Neuronal stem cell (in vitro differentiated cells): ENCODE measurements at regions not wholly inside any gene's neighbourhood (a gene's known extent, or its start where the extent isn't known, plus 50 kb on each side); places are given as distances from the start of the nearest gene placed in this dataset.

ENCODE experiments used
- DNase-seq: peaks from one replicate; pipeline ENCODE4 v3.0.0-alpha.2; 2013; ENCODE audit warnings: low spot score
- H2AFZ ChIP-seq: one replicate; pipeline ENCODE4 v1.6.1; 2013; ENCODE audit warnings: mild to moderate bottlenecking, low read length, inconsistent platforms
- H2AK5ac ChIP-seq: 2 replicates; pipeline ENCODE4 v1.6.1; 2013; ENCODE audit warnings: low read depth, mild to moderate bottlenecking, inconsistent platforms, low read length, moderate library complexity, mixed read lengths
- H2BK120ac ChIP-seq: 2 replicates; pipeline ENCODE4 v1.6.1; 2013; ENCODE audit warnings: low read depth, mild to moderate bottlenecking, inconsistent platforms, low read length, moderate library complexity, mixed read lengths
- H2BK12ac ChIP-seq: one replicate; pipeline ENCODE4 v1.6.1; 2013; ENCODE audit warnings: low read length, inconsistent platforms
- H2BK15ac ChIP-seq: 2 replicates; pipeline ENCODE4 v1.6.1; 2013; ENCODE audit warnings: mild to moderate bottlenecking, low read length, inconsistent platforms, mixed read lengths
- H2BK5ac ChIP-seq: one replicate; pipeline ENCODE4 v1.6.1; 2013; ENCODE audit warnings: inconsistent platforms, mild to moderate bottlenecking, low read length, moderate library complexity
- H3K14ac ChIP-seq: one replicate; pipeline ENCODE4 v1.6.1; 2013; ENCODE audit warnings: low read length, inconsistent platforms
- H3K18ac ChIP-seq: 2 replicates; pipeline ENCODE4 v1.6.1; 2013; ENCODE audit warnings: low read length, inconsistent platforms
- H3K23ac ChIP-seq: 2 replicates; pipeline ENCODE4 v1.6.1; 2013; ENCODE audit warnings: low read depth, mild to moderate bottlenecking, mixed read lengths, low read length, inconsistent platforms; ENCODE audit not compliant: poor library complexity
- H3K27ac ChIP-seq: replicated peaks from 3 replicates; pipeline ENCODE4 v1.5.1; 2013; ENCODE audit warnings: low read length, inconsistent platforms
- H3K27me3 ChIP-seq, 3 experiments: 2 replicates each; pipeline ENCODE4 v1.6.1; 2013; ENCODE audit warnings: low read length in 3 of 3, mild to moderate bottlenecking in 2 of 3, inconsistent platforms in 1 of 3, low read depth in 1 of 3, mixed read lengths in 1 of 3, moderate library complexity in 1 of 3; ENCODE audit not compliant: control insufficient read depth in 3 of 3, insufficient read depth in 3 of 3
- H3K36me3 ChIP-seq, 2 donors: replicated peaks in 1 of 2; 2 replicates each; pipeline ENCODE4 v1.6.1; 2013; ENCODE audit warnings: low read length in 2 of 2; ENCODE audit not compliant: control insufficient read depth in 2 of 2, insufficient read depth in 2 of 2
- H3K4ac ChIP-seq: 2 replicates; pipeline ENCODE4 v1.6.1; 2013; ENCODE audit warnings: inconsistent platforms, mild to moderate bottlenecking, low read length, moderate library complexity
- H3K4me1 ChIP-seq, 2 donors: 1 replicate in 1 of 2; 2 replicates in 1 of 2; pipeline ENCODE4 v1.6.1; 2013; ENCODE audit warnings: low read length in 2 of 2, low read depth in 1 of 2; ENCODE audit not compliant: control insufficient read depth in 2 of 2, insufficient read depth in 1 of 2
- H3K4me2 ChIP-seq: one replicate; pipeline ENCODE4 v1.6.1; 2013; ENCODE audit warnings: mild to moderate bottlenecking, low read length, inconsistent platforms; ENCODE audit not compliant: insufficient read depth, poor library complexity, severe bottlenecking
- H3K4me3 ChIP-seq, 2 donors: 2 replicates each; pipeline ENCODE4 v1.5.1; 2013; ENCODE audit warnings: low read length in 2 of 2, mild to moderate bottlenecking in 2 of 2, inconsistent platforms in 1 of 2, moderate library complexity in 1 of 2
- H3K79me1 ChIP-seq: one replicate; pipeline ENCODE4 v1.6.1; 2013; ENCODE audit warnings: low read depth, mild to moderate bottlenecking, inconsistent platforms, low read length, moderate library complexity
- H3K9ac ChIP-seq: one replicate; pipeline ENCODE4 v1.6.1; 2013; ENCODE audit warnings: mild to moderate bottlenecking, low read depth, low read length, inconsistent platforms; ENCODE audit not compliant: poor library complexity
- H3K9me3 ChIP-seq, 2 donors: replicated peaks in 1 of 2; 2 replicates each; pipeline versions ENCODE3 to v1.6.1; 2013; ENCODE audit warnings: low read length in 2 of 2, mild to moderate bottlenecking in 2 of 2, inconsistent platforms in 1 of 2, low read depth in 1 of 2, mixed read lengths in 1 of 2, moderate library complexity in 1 of 2; ENCODE audit not compliant: control insufficient read depth in 2 of 2, insufficient read depth in 1 of 2
- H4K8ac ChIP-seq: one replicate; pipeline ENCODE4 v1.6.1; 2013; ENCODE audit warnings: low read depth, mild to moderate bottlenecking, inconsistent platforms, low read length, moderate library complexity
- H4K91ac ChIP-seq: one replicate; pipeline ENCODE4 v1.6.1; 2013; ENCODE audit warnings: low read length, low read depth, mild to moderate bottlenecking, inconsistent platforms; ENCODE audit not compliant: poor library complexity
- WGBS, 2 donors: extraction: QIAGEN DNeasy Blood & Tissue Kit; methylation state at CpG; one replicate each; pipeline ENCODE4 v1.1.7; 2013; ENCODE audit warnings: missing lambda C conversion rate in 2 of 2, mixed read lengths in 1 of 2; ENCODE audit not compliant: insufficient read length in 2 of 2, insufficient replicate concordance in 1 of 2; ENCODE audit errors: extremely low coverage in 2 of 2; 5-methylcytosine and 5-hydroxymethylcytosine counted together

- DNase-seq, result no peak
- H2AK5ac ChIP-seq, result peak overlapping the region; percentile 20
- H3K27me3 ChIP-seq, result peaks cover 0 to 10% (median 0%) of the 10 kb centered on the region in 3 experiments
- peaks cover 0 to 2% of the 10 kb centered on the region in 2 donors for H3K4me1 ChIP-seq
- no peak overlapping the region for H3K18ac ChIP-seq
- H3K36me3 ChIP-seq, result no peaks in the 10 kb centered on the region
- no peak overlapping the region for H2AFZ ChIP-seq
- H3K4me3 ChIP-seq, result peak overlapping the region in 1 of 2 donors; percentile 1
- no peak overlapping the region for H3K27ac ChIP-seq
- no peak overlapping the region for H2BK12ac ChIP-seq
- no peak overlapping the region for H4K91ac ChIP-seq
- peaks cover 0 to 2% of the 10 kb centered on the region in 2 donors for H3K9me3 ChIP-seq
- H3K9ac ChIP-seq, result no peak overlapping the region
- WGBS, 2 donors, result no CpG with 5 or more reads among the region's 12 CpGs
- no peak overlapping the region for H2BK5ac ChIP-seq
- H3K4me2 ChIP-seq, result no peak overlapping the region
- H4K8ac ChIP-seq, result no peak overlapping the region
- no peak overlapping the region for H2BK120ac ChIP-seq
- peak overlapping the region; percentile 16 for H3K23ac ChIP-seq
- H3K79me1 ChIP-seq, result no peaks in the 10 kb centered on the region
- no peak overlapping the region for H3K4ac ChIP-seq
- peak overlapping the region; percentile 78 for H2BK15ac ChIP-seq
- H3K14ac ChIP-seq, result peak overlapping the region; percentile 25
Measured at GRCh38 chr11:69210310-69211035, 54.7 kb downstream of the SMIM38 start.

GRCh38 chr11:69211540-69211919, 55.8 kb downstream of the SMIM38 start:
- H2BK12ac ChIP-seq, result no peak overlapping the region

GRCh38 chr11:69211920-69212797, 56.4 kb downstream of the SMIM38 start:
- Histone ChIP-seq H3K9me3 (peaks cover 0 to 2% of the 10 kb centered on the region in 2 donors), H2AFZ (peak overlapping the region; percentile 29), H3K4me2 (no peak overlapping the region), H3K27ac (no peak overlapping the region), H3K27me3 (peaks cover 0 to 10% (median 0%) of the 10 kb centered on the region in 3 experiments), H4K91ac (no peak overlapping the region), H4K8ac (no peak overlapping the region), H2BK120ac (no peak overlapping the region), H3K9ac (no peak overlapping the region), H3K4me1 (peaks cover 0 to 2% of the 10 kb centered on the region in 2 donors), H3K79me1 (no peaks in the 10 kb centered on the region), H2BK12ac (peak overlapping the region; percentile 77), H2BK15ac (peak overlapping the region; percentile 13), H3K14ac (no peak overlapping the region), H3K36me3 (no peaks in the 10 kb centered on the region), H2BK5ac (peak overlapping the region; percentile 30), H3K4ac (no peak overlapping the region), H2AK5ac (peak overlapping the region; percentile 61), H3K23ac (no peak overlapping the region), H3K4me3 (no peak overlapping the region), H3K18ac (peak overlapping the region; percentile 68)
- no peak for DNase-seq
- no CpG with 5 or more reads among the region's 21 CpGs for WGBS, 2 donors

More at GRCh38 chr11:69211540-69211919, 55.8 kb downstream of the SMIM38 start:
- no peak overlapping the region for H4K8ac ChIP-seq
- no peaks in the 10 kb centered on the region for H3K79me1 ChIP-seq
- no peak overlapping the region for H3K4me2 ChIP-seq
- H3K23ac ChIP-seq, result no peak overlapping the region
- no peak for DNase-seq
- H4K91ac ChIP-seq, result no peak overlapping the region
- H3K4me3 ChIP-seq, result no peak overlapping the region
- H3K14ac ChIP-seq, result no peak overlapping the region
- H3K27me3 ChIP-seq, result peaks cover 0 to 10% (median 0%) of the 10 kb centered on the region in 3 experiments
- H3K9me3 ChIP-seq, result peaks cover 0 to 2% of the 10 kb centered on the region in 2 donors
- H2BK5ac ChIP-seq, result peak overlapping the region; percentile 17
- WGBS, 2 donors, result no CpG with 5 or more reads among the region's 6 CpGs
- no peaks in the 10 kb centered on the region for H3K36me3 ChIP-seq
- H2AFZ ChIP-seq, result no peak overlapping the region
- no peak overlapping the region for H2BK120ac ChIP-seq
- H3K4ac ChIP-seq, result no peak overlapping the region
- peak overlapping the region; percentile 13 for H2BK15ac ChIP-seq
- no peak overlapping the region for H3K9ac ChIP-seq
- H3K27ac ChIP-seq, result no peak overlapping the region
- H3K4me1 ChIP-seq, result peaks cover 0 to 2% of the 10 kb centered on the region in 2 donors
- H2AK5ac ChIP-seq, result no peak overlapping the region
- H3K18ac ChIP-seq, result peak overlapping the region; percentile 65

- no peak overlapping the region for H3K9ac ChIP-seq
- peak overlapping the region; percentile 30 for H2BK5ac ChIP-seq
- H3K18ac ChIP-seq, result peak overlapping the region; percentile 68
- no peak for DNase-seq
- WGBS, 2 donors, result no CpG with 5 or more reads among the region's 5 CpGs
- H2BK15ac ChIP-seq, result peak overlapping the region; percentile 13
- H2BK12ac ChIP-seq, result peak overlapping the region; percentile 77
- peaks cover 0 to 2% of the 10 kb centered on the region in 2 donors for H3K4me1 ChIP-seq
- no peak overlapping the region for H3K4me3 ChIP-seq
- peaks cover 0 to 10% (median 0%) of the 10 kb centered on the region in 3 experiments for H3K27me3 ChIP-seq
- no peak overlapping the region for H2AFZ ChIP-seq
- H3K23ac ChIP-seq, result no peak overlapping the region
- no peak overlapping the region for H4K91ac ChIP-seq
- H3K9me3 ChIP-seq, result peaks cover 0 to 2% of the 10 kb centered on the region in 2 donors
- no peak overlapping the region for H3K14ac ChIP-seq
- no peak overlapping the region for H4K8ac ChIP-seq
- no peak overlapping the region for H2BK120ac ChIP-seq
- H3K27ac ChIP-seq, result no peak overlapping the region
- H2AK5ac ChIP-seq, result peak overlapping the region; percentile 61
- no peak overlapping the region for H3K4me2 ChIP-seq
- H3K79me1 ChIP-seq, result no peaks in the 10 kb centered on the region
- H3K4ac ChIP-seq, result no peak overlapping the region
- H3K36me3 ChIP-seq, result no peaks in the 10 kb centered on the region
Measured at GRCh38 chr11:69212798-69213110, 57.0 kb downstream of the SMIM38 start.
